OCI-LY7 (cell line): ENCODE measurements at regions not wholly inside any gene's neighbourhood (a gene's known extent, or its start where the extent isn't known, plus 50 kb on each side); places are given as distances from the start of the nearest gene placed in this dataset.

Experiments used
- CTCF ChIP-seq: fragments of 200-600 bp; sonication (generic); conservative IDR thresholded peaks from 2 replicates; pipeline ENCODE4 v1.5.1; 2014; ENCODE audit warnings: mild to moderate bottlenecking, antibody characterized with exemption, low read length, moderate library complexity, mixed read lengths
- EZH2phosphoT487 ChIP-seq: fragments of 200-600 bp; sonication (generic); IDR thresholded peaks from 2 replicates; pipeline ENCODE4 v1.6.1; 2018; ENCODE audit warnings: low read depth, borderline replicate concordance, mild to moderate bottlenecking, mixed run types, antibody characterized with exemption, low read length, moderate library complexity, mixed read lengths

- TF ChIP-seq CTCF = no peak
- no peak for TF ChIP-seq EZH2phosphoT487
Measured at GRCh38 chr3:115204475-115204874, 57.4 kb upstream of the ZBTB20 start.
